ENCODE measurements at regions not wholly inside any gene's neighbourhood (a gene's known extent, or its start where the extent isn't known, plus 50 kb on each side); places are given as distances from the start of the nearest gene placed in this dataset.

DNA sequence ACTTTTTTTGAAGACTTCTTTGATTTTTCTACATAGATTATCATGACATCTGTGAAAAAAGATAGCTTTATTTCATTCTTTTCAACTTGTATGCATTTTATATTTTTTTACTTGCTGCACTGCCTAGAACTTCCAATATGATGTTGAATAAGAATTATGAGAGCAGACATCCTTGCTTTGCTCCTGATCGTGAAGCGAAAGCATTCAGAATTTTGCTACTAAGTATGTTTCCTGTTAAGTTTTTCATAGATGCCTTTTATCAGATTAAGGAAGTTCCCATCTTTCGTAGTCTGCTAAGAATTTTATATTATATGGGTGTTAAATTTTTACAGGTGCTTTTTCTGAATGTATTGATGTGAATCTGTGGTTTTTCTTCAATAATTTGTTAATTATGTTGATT lies 163.4 kb upstream of the GADL1 start:
- intact Hi-C loops (cut with micrococcal nuclease): no loop called here
- Histone ChIP-seq H3K9me3 (ENCODE audit: control insufficient read depth in 1 of 2, insufficient read depth in 1 of 2, low read depth in 1 of 2, low read length in 2 of 2) (no peaks in the 10 kb centered on the region), H3K4me3 (replicated peaks in 1 of 2; ENCODE audit: low read depth in 1 of 2, low read length in 2 of 2) (no peak overlapping the region), H4K20me1 (ENCODE audit: insufficient read depth) (no peaks in the 10 kb centered on the region), H3K36me3 (ENCODE audit: control insufficient read depth in 1 of 2, insufficient read depth in 2 of 2, low read length in 2 of 2) (no peaks in the 10 kb centered on the region), H3K27me3 (ENCODE audit: insufficient read depth, low read length) (no peaks in the 10 kb centered on the region), H3K9me2 (ENCODE audit: insufficient read depth) (no peaks in the 10 kb centered on the region; the same call in 1 of the 2 replicates), H3K4me2 (ENCODE audit: low read length) (no peak overlapping the region), H3K9ac (ENCODE audit: low read length) (no peak overlapping the region), H3K79me2 (ENCODE audit: insufficient read depth, low read length) (no peaks in the 10 kb centered on the region), H2AFZ (ENCODE audit: low read depth, low read length, poor library complexity, severe bottlenecking) (no peak overlapping the region), H3K4me1 (ENCODE audit: control insufficient read depth in 1 of 2, insufficient read depth in 2 of 2, low read length in 2 of 2) (no peaks in the 10 kb centered on the region), H3K27ac (ENCODE audit: low read depth, low read length) (no peak overlapping the region)
- ChIA-PET CTCF (no interaction called here), POLR2A (no interaction called here), RAD21 (ENCODE audit: low non-redundant PET in 1 of 2, low total read pairs in 2 of 2, uncharacterized antibody in 2 of 2, unreplicated experiment in 2 of 2) (no interaction called here)
- DNase-seq (ENCODE audit: low read depth, low spot score) (no peak), ATAC-seq (no peak)
- no peak for TF ChIP-seq RAD21 (IDR thresholded peaks at IDR 0.05; ENCODE audit: low read depth)
- no peak for TF ChIP-seq CEBPB (IDR thresholded peaks at IDR 0.05; ENCODE audit: low read depth)
- TF ChIP-seq CBX3 (IDR thresholded peaks at IDR 0.05; ENCODE audit: low read depth): no peak
- TF ChIP-seq, protein P1, sequence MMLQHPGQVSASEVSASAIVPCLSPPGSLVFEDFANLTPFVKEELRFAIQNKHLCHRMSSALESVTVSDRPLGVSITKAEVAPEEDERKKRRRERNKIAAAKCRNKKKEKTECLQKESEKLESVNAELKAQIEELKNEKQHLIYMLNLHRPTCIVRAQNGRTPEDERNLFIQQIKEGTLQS (IDR thresholded peaks at IDR 0.05): no peak
- TF ChIP-seq TCF7L2 (IDR thresholded peaks at IDR 0.05; ENCODE audit: borderline replicate concordance, extremely low read depth, insufficient read depth, insufficient read length): no peak
- TF ChIP-seq SIN3A (IDR thresholded peaks at IDR 0.05; ENCODE audit: low read depth): no peak
- TF ChIP-seq SP1 (IDR thresholded peaks at IDR 0.05; ENCODE audit: low read depth): no peak
- TF ChIP-seq, protein P2, sequence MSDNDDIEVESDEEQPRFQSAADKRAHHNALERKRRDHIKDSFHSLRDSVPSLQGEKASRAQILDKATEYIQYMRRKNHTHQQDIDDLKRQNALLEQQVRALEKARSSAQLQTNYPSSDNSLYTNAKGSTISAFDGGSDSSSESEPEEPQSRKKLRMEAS (IDR thresholded peaks at IDR 0.05): no peak
- TF ChIP-seq YY1 (IDR thresholded peaks at IDR 0.05; ENCODE audit: extremely low read depth, insufficient replicate concordance, low read depth, low read length): no peak
- TF ChIP-seq EGR1 (IDR thresholded peaks at IDR 0.05; ENCODE audit: low read depth): no peak
- TF ChIP-seq POLR2AphosphoS5 (IDR thresholded peaks at IDR 0.05; ENCODE audit: low read depth, low read length): no peak
- TF ChIP-seq ELF1 (IDR thresholded peaks at IDR 0.05; ENCODE audit: borderline replicate concordance, low read depth): no peak
- TF ChIP-seq EZH2phosphoT487 (IDR thresholded peaks at IDR 0.05; ENCODE audit: borderline replicate concordance): no peak
- no peak for TF ChIP-seq FOSL1 (IDR thresholded peaks at IDR 0.05; ENCODE audit: low read depth)
- no peak for TF ChIP-seq JUND (IDR thresholded peaks at IDR 0.05)
- no peak for TF ChIP-seq EZH2 (IDR thresholded peaks at IDR 0.05)
- TF ChIP-seq, protein P3, sequence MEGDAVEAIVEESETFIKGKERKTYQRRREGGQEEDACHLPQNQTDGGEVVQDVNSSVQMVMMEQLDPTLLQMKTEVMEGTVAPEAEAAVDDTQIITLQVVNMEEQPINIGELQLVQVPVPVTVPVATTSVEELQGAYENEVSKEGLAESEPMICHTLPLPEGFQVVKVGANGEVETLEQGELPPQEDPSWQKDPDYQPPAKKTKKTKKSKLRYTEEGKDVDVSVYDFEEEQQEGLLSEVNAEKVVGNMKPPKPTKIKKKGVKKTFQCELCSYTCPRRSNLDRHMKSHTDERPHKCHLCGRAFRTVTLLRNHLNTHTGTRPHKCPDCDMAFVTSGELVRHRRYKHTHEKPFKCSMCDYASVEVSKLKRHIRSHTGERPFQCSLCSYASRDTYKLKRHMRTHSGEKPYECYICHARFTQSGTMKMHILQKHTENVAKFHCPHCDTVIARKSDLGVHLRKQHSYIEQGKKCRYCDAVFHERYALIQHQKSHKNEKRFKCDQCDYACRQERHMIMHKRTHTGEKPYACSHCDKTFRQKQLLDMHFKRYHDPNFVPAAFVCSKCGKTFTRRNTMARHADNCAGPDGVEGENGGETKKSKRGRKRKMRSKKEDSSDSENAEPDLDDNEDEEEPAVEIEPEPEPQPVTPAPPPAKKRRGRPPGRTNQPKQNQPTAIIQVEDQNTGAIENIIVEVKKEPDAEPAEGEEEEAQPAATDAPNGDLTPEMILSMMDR (IDR thresholded peaks at IDR 0.05 in 2 of 3, conservative IDR thresholded peaks at IDR 0.05 in 1 of 3; ENCODE audit: borderline replicate concordance in 1 of 3, insufficient read depth in 1 of 3, low read depth in 2 of 3, low read length in 2 of 3): no peak
- TF ChIP-seq, protein P4, sequence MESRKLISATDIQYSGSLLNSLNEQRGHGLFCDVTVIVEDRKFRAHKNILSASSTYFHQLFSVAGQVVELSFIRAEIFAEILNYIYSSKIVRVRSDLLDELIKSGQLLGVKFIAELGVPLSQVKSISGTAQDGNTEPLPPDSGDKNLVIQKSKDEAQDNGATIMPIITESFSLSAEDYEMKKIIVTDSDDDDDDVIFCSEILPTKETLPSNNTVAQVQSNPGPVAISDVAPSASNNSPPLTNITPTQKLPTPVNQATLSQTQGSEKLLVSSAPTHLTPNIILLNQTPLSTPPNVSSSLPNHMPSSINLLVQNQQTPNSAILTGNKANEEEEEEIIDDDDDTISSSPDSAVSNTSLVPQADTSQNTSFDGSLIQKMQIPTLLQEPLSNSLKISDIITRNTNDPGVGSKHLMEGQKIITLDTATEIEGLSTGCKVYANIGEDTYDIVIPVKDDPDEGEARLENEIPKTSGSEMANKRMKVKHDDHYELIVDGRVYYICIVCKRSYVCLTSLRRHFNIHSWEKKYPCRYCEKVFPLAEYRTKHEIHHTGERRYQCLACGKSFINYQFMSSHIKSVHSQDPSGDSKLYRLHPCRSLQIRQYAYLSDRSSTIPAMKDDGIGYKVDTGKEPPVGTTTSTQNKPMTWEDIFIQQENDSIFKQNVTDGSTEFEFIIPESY (IDR thresholded peaks at IDR 0.05; ENCODE audit: extremely low read depth, insufficient replicate concordance, low read length): no peak
- no peak for TF ChIP-seq ZFX (IDR thresholded peaks at IDR 0.05)
- no peak for TF ChIP-seq POLR2A (IDR thresholded peaks at IDR 0.05; ENCODE audit: borderline replicate concordance, extremely low read depth, insufficient read depth, insufficient read length)
- no TSS peak for BruUV-seq (replicated peaks)

All from HCT116 (cell line).